Stimulated activated naive CD4-positive, alpha-beta T cell treated with Interleukin-2 at 50 U/mL for 16 hours (primary cell): ENCODE measurements at regions not wholly inside any gene's neighbourhood (a gene's known extent, or its start where the extent isn't known, plus 50 kb on each side); places are given as distances from the start of the nearest gene placed in this dataset.
"Not testable (repeated sequence)": the region's sequence is repeated elsewhere in the genome, so short reads cannot be mapped to it uniquely, and the experiment has no call there.

Experiments used
- DNase-seq: peaks from one replicate; lab custom pipeline; 2025; lab: John Stamatoyannopoulos, UW

GRCh38 chr3:124364317-124365020 is 365.8 kb upstream of the UMPS start:
- DNase-seq = no peak

GRCh38 chr3:124366655-124367054 is 363.6 kb upstream of the UMPS start:
- not testable (repeated sequence) for DNase-seq

- DNase-seq = no peak
These were observed 357.5 kb upstream of the UMPS start for GRCh38 chr3:124372775-124373174.

- DNase-seq = no peak
These were observed 356.7 kb upstream of the UMPS start for GRCh38 chr3:124373524-124373923.

- DNase-seq = no peak
These were observed 355.7 kb upstream of the UMPS start for GRCh38 chr3:124374583-124374982.

GRCh38 chr3:124381575-124382333 is 348.5 kb upstream of the UMPS start:
- no peak for DNase-seq

- no peak for DNase-seq
These were observed 347.2 kb upstream of the UMPS start for GRCh38 chr3:124383051-124383450.

- no peak for DNase-seq
These were observed 346.3 kb upstream of the UMPS start for GRCh38 chr3:124383846-124384466.

- DNase-seq = no peak
These were observed 345.7 kb upstream of the UMPS start for GRCh38 chr3:124384527-124384926.

GRCh38 chr3:124385996-124386395 is 344.3 kb upstream of the UMPS start:
- no peak for DNase-seq

GRCh38 chr3:124386996-124387595 is 343.2 kb upstream of the UMPS start:
- DNase-seq = no peak

GRCh38 chr3:124391774-124392173 is 338.5 kb upstream of the UMPS start:
- DNase-seq = no peak

GRCh38 chr3:124393340-124393739 is 336.9 kb upstream of the UMPS start:
- no peak for DNase-seq

- DNase-seq = no peak
These were observed 335.1 kb upstream of the UMPS start for GRCh38 chr3:124395162-124395561.

GRCh38 chr3:124395584-124396338 is 334.5 kb upstream of the UMPS start:
- DNase-seq = no peak

- DNase-seq = no peak
These were observed 333.8 kb upstream of the UMPS start for GRCh38 chr3:124396339-124396950.

GRCh38 chr3:124397088-124397487 is 333.2 kb upstream of the UMPS start:
- DNase-seq = no peak

GRCh38 chr3:124398594-124398993 is 331.7 kb upstream of the UMPS start:
- DNase-seq = no peak

GRCh38 chr3:124401843-124402242 is 328.4 kb upstream of the UMPS start:
- DNase-seq = no peak

- DNase-seq = no peak
These were observed 327.5 kb upstream of the UMPS start for GRCh38 chr3:124402791-124403190.

GRCh38 chr3:124404621-124405020 is 325.6 kb upstream of the UMPS start:
- no peak for DNase-seq

GRCh38 chr3:124407260-124407659 is 323.0 kb upstream of the UMPS start:
- no peak for DNase-seq
